ENCODE measurements at regions not wholly inside any gene's neighbourhood (a gene's known extent, or its start where the extent isn't known, plus 50 kb on each side); places are given as distances from the start of the nearest gene placed in this dataset.

GRCh38 chr14:104341532-104342434 lies 203.4 kb downstream of the KIF26A start:
- peak; percentile 56 for DNase-seq (ENCODE audit: low spot score)
- TF ChIP-seq CTCF (IDR thresholded peaks at IDR 0.05; ENCODE audit: extremely low read depth, missing control alignments), result no peak

- no peak for DNase-seq (ENCODE audit: low spot score)
- TF ChIP-seq CTCF (IDR thresholded peaks at IDR 0.05; ENCODE audit: extremely low read depth, missing control alignments), result no peak
Measured at GRCh38 chr14:104342435-104343293, 204.3 kb downstream of the KIF26A start.

- DNase-seq (ENCODE audit: low spot score), result no peak
- no peak for TF ChIP-seq CTCF (IDR thresholded peaks at IDR 0.05; ENCODE audit: extremely low read depth, missing control alignments)
Measured at GRCh38 chr14:104343294-104343625, 204.9 kb downstream of the KIF26A start.

- no peak for DNase-seq (ENCODE audit: low spot score)
- no peak for TF ChIP-seq CTCF (IDR thresholded peaks at IDR 0.05; ENCODE audit: extremely low read depth, missing control alignments)
Measured at GRCh38 chr14:104343690-104344640, 205.6 kb downstream of the KIF26A start.

GRCh38 chr14:104344818-104345620 lies 206.6 kb downstream of the KIF26A start:
- TF ChIP-seq CTCF (IDR thresholded peaks at IDR 0.05; ENCODE audit: extremely low read depth, missing control alignments), result no peak
- DNase-seq (ENCODE audit: low spot score), result no peak

GRCh38 chr14:104345621-104346462 lies 207.5 kb downstream of the KIF26A start:
- DNase-seq (ENCODE audit: low spot score), result no peak
- TF ChIP-seq CTCF (IDR thresholded peaks at IDR 0.05; ENCODE audit: extremely low read depth, missing control alignments), result no peak

Data from GM20000 (cell line).